H1 (cell line): ENCODE measurements at regions not wholly inside any gene's neighbourhood (a gene's known extent, or its start where the extent isn't known, plus 50 kb on each side); places are given as distances from the start of the nearest gene placed in this dataset.

ENCODE experiments used
- CHD2 ChIP-seq: IDR thresholded peaks from 2 replicates; pipeline ENCODE4 v1.6.1; 2012; ENCODE audit warnings: low read length, improper control_type of control experiment
- EP300 ChIP-seq, 2 experiments: IDR thresholded peaks; 1 replicate in 1 of 2; 2 replicates in 1 of 2; pipeline ENCODE4 v1.6.1; 2011 to 2012; ENCODE audit warnings: low read depth in 2 of 2, low read length in 2 of 2, mild to moderate bottlenecking in 2 of 2, borderline replicate concordance in 1 of 2, inconsistent platforms in 1 of 2, moderate library complexity in 1 of 2

DNA sequence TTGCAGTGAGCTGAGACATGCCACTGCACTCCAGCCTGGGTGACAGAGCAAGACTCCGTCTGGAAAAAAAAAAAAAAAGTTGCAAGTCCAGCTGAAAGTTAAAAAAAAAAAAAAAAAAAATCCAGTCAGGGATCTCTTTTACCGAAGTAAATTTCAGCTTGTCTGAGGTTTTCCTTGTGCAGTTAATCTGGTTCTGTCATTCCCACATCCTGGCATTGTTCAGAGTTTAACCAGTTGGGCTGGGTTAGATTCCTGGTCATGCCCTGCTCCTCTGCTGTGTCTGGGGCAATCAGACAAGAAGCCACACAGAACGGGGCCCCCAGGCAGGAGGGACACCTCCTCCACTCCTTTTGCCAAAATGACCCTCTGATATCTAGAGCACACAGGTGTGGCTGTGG lies 84.1 kb upstream of the KLHL25 start (continued):
- no peak for TF ChIP-seq EP300 (IDR thresholded peaks at IDR 0.05; ENCODE audit: borderline replicate concordance in 1 of 2, low read depth in 2 of 2, low read length in 2 of 2)
- no peak for TF ChIP-seq CHD2
- TF ChIP-seq, all 59 proteins: peak for 0
